GM12892 (cell line): ENCODE measurements at regions not wholly inside any gene's neighbourhood (a gene's known extent, or its start where the extent isn't known, plus 50 kb on each side); places are given as distances from the start of the nearest gene placed in this dataset.

Experiments used
- DNase-seq: peaks from one replicate; pipeline ENCODE4 v3.0.0; 2011; ENCODE audit not compliant: insufficient read length
- FAIRE-seq: peaks from 2 replicates; lab custom pipeline; 2011; peaks lifted over from hg19 to GRCh38; lab: Jason Lieb, UNC
- POLR2A ChIP-seq: IDR thresholded peaks from 2 replicates; pipeline ENCODE4 v1.6.1; 2011; ENCODE audit warnings: low read depth, low read length, control low read depth
- POLR2AphosphoS5 ChIP-seq: IDR thresholded peaks from 2 replicates; pipeline ENCODE4 v1.6.1; 2011; ENCODE audit warnings: low read depth, low read length, control low read depth
- TAF1 ChIP-seq: IDR thresholded peaks from 2 replicates; pipeline ENCODE4 v1.6.1; 2011; ENCODE audit warnings: low read depth, mild to moderate bottlenecking, control low read depth, low read length, borderline replicate concordance

DNA sequence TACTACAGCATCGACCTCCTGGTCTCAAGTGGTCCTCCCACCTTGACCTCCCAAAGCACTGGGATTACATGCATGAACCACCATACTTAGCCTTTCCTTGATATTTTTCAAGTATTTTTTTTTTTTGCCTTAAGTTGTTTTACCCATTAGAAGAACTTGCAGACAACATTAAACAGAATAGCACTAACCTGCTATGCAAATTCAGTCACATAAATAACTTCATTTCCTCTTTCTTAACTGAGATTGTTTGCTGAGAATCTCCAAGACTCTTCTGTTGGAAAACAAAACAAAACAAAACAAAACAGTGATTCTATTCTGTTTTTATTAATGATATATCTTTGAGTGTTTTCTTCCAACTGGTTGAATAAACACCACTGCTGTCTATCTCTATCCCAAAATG is 115.9 kb upstream of the IFNG-AS1 start:
- FAIRE-seq = no peak

DNA sequence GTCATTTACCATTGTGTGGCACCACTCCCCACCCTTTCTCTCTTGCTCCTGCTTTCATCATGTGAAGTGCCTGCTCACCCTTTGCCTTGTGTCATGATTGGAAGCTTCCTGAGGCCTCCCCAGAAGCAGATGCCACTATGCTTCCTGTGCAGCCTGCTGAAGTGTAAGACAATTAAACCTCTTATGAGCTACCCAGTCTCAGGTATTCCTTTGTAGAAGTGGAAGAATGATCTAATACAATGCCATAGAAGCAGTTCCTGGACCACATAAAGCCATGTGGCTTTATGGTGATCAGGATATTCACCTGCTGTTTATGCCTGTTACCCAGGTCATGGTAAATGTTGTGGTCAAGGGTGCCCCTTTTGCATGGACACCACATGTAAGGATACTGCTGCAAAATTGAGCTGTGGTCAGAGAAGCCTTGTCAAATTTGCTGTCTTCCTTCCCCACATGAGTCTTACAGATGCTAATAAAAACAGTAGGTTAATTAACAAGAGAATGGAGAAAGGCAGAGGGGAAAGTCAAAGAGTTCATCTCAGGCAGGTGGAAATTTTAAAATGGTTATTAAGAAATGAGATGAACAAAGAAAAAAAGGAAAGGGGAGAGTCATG is 112.8 kb upstream of the IFNG-AS1 start:
- FAIRE-seq = no peak

More for the DNA sequence above, 115.9 kb upstream of the IFNG-AS1 start:
- no peak for DNase-seq
- no peak for TF ChIP-seq POLR2AphosphoS5
- TF ChIP-seq TAF1 = no peak
- no peak for TF ChIP-seq POLR2A

DNA sequence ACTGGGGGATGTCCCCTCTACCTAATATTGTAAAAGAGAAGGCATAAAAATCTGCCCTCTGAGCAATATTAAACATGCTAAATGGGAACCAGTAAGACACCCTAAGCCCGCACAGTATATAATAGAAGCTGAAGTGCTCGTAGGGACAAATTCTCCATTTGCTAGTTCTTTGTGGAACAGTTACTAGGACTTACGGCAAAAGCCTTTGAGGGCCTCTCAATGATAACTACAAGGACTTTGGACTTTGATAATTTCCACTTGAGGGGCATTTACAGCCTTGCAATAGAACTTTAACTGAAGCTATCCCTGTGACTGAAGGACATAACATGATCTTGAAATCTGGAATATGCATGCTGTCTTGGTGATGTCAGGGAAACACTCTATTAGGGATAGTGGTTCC is 111.5 kb upstream of the IFNG-AS1 start:
- DNase-seq (no peak), FAIRE-seq (no peak)
- no peak for TF ChIP-seq POLR2AphosphoS5
- no peak for TF ChIP-seq TAF1
- no peak for TF ChIP-seq POLR2A

More for the DNA sequence above, 112.8 kb upstream of the IFNG-AS1 start:
- DNase-seq = no peak
- TF ChIP-seq POLR2A = no peak

DNA sequence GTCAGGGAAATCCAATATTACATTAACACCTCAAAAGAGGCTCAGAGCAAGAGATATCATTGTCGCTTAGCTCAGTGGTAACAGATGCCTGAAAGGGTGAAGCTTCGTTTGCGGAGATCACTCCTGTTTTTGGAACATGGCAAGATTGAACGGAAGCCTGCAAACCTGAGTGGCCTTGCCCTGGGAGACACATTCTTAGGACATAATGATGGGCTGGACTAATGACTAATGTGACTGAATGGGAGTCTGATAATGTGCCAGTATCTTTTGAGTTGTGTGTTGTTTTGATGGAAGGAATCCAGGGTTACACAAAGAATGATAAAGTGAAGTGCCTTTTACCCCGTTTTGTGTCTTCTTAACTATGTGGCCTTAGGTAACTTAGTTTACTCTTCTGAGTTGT is 109.3 kb upstream of the IFNG-AS1 start:
- FAIRE-seq (no peak), DNase-seq (no peak)
- TF ChIP-seq TAF1 = no peak
- no peak for TF ChIP-seq POLR2A
- TF ChIP-seq POLR2AphosphoS5 = no peak

DNA sequence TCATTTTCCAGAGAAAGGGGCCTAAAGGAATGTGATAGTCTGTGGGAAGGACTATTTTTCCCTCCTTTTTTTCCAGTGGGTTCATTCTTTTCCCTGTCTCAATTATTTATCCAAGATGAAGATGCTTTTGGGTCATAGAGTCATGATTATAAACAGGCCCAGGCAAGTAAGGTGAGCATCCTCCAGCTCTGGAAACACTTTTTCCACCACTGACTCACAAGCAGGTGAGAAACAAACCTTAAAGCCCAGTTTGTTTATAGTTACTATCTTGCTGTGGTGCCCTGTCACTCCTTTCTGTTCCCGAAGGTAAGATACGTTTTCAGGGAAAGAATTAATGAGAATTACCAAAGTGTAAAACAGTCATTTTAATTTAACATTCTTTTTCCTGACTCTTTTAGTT is 107.7 kb upstream of the IFNG-AS1 start:
- TF ChIP-seq TAF1 (no peak), POLR2AphosphoS5 (no peak), POLR2A (no peak)
- DNase-seq (no peak), FAIRE-seq (no peak)

DNA sequence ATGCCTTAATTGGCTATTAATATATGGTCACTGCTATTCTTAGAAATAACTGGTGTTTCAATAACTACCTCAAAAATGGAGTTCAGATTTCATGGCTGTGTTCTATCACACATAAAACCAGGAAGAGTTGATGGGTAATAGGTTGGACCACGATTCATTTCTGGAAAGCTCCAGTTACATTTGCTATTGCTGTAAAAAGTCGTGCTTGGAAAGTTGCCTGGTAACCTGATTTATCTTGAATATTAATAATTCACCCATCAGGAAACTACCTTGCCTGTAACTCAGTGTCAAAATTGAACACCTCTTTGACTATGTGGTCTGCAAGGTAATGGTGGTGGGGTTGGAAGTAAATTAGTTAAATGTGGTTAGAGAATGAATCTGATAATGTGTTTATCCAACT is 104.7 kb upstream of the IFNG-AS1 start:
- no peak for DNase-seq
- no peak for FAIRE-seq
- TF ChIP-seq TAF1 = no peak
- no peak for TF ChIP-seq POLR2AphosphoS5
- no peak for TF ChIP-seq POLR2A

DNA sequence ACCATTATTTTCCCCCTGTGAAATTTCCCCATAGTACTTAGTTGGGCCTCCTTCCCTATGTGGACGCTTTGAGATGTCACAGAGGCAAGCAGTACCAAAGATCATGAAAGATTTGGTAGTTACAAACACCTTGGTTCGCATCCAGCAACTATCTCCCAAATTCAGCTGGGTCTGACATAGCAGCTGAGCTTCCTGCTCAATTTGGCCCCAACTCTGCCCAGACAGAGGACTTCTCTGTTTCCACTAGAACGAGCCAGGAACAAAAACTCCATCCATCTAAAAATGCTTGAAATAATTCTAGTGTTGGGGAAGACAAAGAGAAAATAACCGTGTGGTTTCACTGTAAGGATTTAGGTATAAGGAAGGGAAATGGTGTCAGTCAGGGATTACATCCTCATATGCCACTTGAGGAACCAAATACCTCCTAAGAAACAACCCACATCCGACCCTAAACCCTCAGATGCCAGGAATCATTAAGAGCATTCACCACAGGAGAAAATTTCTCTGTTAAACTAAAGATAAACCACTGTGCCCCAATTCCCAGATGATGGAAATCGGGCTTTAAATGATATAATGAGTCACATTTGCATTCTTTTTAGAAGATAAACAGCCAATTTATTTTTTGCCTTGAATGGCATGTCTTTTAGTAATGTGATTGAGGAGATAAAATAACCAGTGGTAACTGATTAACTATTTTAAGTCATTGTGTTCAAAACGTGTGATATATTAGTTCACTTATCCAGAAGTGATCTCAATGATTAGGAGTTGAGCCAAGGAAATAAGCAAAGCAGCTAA is 103.7 kb upstream of the IFNG-AS1 start:
- no peak for FAIRE-seq
- TF ChIP-seq POLR2A (no peak), POLR2AphosphoS5 (no peak), TAF1 (no peak)
- no peak for DNase-seq

DNA sequence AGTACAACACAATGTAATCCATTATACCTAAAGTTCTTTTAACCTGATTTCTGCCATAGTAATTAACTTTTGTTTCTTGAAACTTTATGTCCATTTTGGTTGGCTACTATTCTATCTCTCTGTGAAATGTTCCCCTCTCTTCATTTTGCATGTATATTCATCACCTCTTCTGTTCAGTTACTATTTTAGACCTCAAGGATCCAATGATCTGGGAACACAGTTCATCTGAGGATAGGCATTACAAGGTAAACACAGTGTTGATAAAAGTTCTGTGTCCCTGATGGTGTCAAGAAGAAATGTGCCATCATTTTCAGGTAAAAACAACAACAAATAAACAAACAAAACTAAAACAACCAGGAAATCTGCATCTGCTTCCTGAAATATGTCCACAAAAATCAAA is 102.2 kb upstream of the IFNG-AS1 start:
- DNase-seq (no peak), FAIRE-seq (no peak)
- TF ChIP-seq TAF1 = no peak
- no peak for TF ChIP-seq POLR2AphosphoS5
- TF ChIP-seq POLR2A = no peak

DNA sequence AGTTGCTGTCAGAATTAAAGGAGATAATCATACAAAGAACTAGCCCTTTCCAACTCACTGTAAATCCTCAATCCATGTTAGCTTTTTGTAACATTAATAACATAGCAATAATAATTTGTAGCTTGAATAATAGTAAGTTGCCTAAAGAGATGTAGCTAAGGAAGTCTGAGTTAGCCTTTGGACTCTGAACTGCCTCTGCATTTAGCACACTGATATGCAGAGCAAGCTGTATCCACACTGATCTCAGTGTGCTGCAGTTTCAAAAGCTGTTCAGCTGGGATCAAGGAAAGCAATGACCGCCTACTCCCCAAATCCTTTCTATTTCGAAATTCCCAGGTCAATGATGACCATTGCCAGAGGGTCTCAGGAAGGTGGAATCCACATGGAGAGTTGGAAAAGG is 99.3 kb upstream of the IFNG-AS1 start:
- FAIRE-seq = no peak
- no peak for DNase-seq
- TF ChIP-seq POLR2A (no peak), TAF1 (no peak), POLR2AphosphoS5 (no peak)

DNA sequence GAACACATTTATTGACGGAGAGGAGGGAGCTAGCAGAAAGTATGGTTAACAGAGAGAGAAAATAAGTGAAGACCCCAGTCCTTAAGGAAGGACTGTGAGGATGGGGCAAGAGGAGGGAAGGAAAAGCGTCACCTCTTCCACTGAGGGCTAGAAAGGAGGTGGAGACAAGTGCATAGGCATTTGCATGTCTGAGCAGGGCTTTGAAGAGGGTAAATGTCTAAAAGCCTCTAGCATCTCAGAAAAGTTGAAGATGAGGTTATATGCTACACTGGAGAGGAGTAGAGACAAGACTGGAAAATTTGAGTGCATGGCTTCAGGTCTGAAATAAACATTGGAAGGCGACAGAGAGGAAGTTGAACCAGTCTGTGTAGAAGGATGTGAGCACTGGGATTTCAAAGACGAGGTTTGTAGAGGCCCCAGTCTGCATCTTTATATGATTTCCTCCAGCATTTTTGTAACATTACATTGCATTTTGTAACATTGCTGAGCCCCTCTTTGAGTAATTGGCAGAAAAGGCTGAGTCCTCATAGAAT is 98.5 kb upstream of the IFNG-AS1 start:
- no peak for TF ChIP-seq POLR2A
- no peak for TF ChIP-seq TAF1
- TF ChIP-seq POLR2AphosphoS5 = no peak
- FAIRE-seq (no peak), DNase-seq (no peak)

DNA sequence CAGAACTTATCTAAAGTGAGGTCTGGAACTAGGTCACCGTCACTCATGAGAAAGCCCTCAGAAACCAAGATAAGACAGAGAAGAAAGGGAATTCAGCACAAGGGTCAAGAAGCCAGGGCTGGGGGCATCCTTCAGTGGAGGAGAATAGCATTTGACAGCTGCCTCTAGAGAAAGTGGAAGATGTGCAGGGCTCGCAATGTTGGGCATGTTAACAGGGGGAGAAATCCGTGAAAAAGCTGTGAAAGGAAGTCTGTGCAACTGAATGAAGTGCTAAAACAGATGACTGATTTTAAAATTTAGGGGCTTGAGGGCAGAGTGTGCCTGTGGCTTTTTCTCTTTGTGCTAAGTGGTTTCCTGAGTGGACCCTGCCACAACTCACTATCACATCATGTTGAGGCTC is 97.7 kb upstream of the IFNG-AS1 start:
- no peak for FAIRE-seq
- no peak for TF ChIP-seq POLR2A
- no peak for TF ChIP-seq TAF1
- no peak for TF ChIP-seq POLR2AphosphoS5
- DNase-seq = no peak

DNA sequence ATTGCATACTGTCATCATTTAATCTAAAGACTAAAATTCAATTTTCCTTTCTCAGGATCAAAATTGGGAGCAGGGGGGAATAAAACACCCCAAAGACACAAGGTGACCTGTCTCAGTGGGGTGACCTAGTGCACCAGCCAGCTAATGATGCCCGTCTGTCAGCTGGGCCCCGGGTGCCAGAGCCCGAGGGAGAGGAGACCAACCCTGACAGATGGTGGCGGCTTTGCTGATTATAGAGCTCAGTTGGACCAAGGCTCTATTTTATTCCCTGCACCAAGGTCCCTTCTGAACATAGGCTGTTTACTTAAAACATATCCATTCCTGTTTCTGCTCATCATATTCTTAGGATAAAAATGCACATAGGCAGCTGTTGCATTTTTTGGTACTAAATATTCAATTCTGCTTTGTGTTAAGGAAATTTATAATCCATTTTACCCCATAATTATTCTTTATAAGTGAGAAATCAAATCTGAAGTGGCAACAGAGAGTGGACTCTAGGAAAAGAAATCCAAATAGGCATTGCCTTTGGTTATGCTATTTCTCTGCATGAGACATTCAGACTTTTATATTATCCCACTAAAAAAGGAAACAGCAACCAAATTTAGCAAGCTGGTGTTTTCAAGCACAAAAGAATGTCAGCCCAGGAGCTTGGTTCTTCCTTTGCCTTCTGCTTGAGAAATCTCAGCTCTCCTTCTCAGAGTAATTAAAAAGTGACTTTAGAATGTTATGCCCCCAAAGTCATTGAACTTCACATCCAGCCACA is 96.8 kb upstream of the IFNG-AS1 start:
- TF ChIP-seq POLR2A (no peak), TAF1 (no peak), POLR2AphosphoS5 (no peak)
- no peak for DNase-seq
- no peak for FAIRE-seq
